Occipital lobe (tissue), 1 donor: ENCODE measurements at regions not wholly inside any gene's neighbourhood (a gene's known extent, or its start where the extent isn't known, plus 50 kb on each side); places are given as distances from the start of the nearest gene placed in this dataset.

ENCODE experiments used
- DNase-seq: peaks from one replicate; lab custom pipeline; 2025; lab: John Stamatoyannopoulos, UW

DNA sequence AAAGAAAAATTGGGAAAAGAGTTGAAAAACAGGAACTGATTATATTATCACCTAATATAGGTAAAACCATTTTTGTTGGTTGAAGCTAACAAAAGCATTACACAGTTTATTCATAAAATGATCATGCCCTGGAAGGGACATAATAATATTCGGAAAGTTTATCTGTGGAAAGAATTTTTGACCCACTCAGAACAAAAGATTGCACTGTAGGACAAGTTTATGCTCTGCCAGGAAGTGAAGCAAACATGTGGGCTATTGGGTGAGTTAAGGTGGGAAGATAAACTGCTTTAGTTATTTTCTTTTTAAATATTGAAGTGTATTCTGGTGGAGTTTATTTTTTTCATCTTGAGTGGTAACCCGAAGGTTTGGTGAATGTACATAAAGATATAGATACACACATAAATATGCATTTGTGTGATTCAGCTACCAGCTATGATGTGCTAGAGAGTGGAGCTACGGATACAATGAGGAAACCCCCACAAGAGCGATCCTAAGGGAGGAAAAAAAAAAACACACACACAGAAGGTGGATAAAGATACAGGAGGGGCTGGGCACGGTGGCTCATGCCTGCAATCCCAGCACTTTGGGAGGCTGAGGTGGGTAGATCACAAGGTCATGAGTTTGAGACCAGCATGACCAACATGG lies 506.4 kb upstream of the THBS1 start:
- DNase-seq = no peak

DNA sequence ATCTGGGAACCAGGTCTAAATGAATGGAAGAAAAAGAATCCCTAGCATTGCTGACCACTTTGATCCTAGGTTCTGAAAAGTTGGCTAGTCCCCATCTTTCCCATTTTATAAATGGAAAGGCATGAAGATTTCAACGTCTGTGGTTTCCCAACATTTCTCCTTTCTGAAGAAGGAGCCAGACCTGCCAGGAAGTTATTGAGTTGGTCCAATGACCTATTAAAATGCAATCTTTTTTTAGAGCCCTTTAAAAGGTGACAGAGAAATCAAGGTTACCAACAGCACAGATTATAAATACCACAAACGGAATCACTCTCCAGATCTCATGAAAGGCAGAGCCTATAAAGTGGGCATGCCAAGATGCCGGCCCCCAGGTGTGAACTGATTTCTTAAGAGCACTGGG lies 505.6 kb upstream of the THBS1 start:
- no peak for DNase-seq

DNA sequence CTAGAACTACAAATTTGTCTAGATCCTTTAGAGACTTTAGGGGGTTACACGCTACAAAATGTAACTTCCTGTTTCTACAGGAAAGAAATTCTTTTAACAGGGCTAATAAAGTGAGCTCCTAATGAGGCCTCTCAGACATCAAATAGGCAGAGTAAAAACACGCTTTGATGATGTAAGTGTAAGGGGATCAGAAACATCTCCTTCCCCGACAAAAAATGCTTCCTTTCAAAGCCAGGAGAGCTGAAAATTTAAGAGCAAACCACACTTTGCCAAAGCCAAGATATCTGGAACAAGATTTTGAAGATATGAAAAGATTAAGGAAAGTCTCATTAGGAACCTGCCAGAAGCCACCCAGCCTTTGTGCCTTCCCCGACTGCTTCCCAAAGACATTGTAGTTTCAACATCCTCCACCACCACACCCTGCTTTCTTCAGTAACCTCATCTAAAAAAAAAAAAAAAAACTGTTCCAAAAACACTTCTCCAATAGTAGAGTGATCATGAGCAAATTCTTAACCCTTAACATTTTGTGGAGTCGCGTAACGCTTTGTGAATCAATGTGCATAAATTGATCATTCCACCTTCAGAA lies 505.0 kb upstream of the THBS1 start:
- DNase-seq = no peak

DNA sequence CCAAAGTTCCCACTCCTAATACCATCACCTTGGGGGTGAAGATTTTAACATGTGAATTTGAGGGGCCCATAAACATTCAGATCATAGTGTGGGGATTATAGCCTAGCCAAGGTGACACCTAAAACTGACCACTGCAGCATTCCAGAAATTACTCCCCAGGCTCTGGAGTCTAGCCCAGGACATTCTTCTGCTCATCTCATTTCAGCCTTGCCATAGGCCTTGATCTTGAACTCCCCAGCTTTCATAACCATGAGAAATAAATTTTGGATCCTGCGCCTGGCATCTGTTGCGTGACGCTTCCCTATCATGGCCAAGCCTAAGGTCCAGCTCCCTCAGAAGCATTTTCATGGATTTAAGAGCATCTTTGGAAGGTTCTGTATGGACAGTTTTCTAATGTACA lies 502.9 kb upstream of the THBS1 start:
- DNase-seq = no peak

DNA sequence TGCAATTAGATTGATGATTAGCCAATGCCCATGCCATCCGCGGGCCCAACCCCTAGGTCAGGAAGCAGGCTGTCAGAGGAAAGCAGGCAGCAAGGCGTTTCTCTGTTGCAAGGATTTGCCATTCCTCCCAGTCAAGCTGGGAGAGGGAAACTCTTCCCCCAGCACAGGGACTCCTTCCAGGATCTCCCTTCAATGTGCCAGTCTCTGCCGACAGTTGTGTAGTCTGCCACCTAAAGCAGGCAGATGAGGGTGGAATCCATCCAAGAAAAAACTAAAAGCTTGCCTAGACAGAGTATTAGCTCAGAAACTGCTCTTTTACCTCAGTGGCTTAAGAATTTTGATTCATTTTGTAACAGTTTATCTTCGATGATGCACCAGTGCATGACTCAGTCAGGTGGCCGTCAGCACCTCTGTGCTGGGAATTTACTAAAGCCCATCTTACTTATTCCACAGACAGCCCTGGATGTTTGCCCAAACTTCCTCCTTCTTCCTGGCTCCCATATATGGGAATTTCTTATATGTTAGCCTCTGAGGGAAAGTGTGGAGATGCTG lies 501.5 kb upstream of the THBS1 start:
- DNase-seq = no peak

DNA sequence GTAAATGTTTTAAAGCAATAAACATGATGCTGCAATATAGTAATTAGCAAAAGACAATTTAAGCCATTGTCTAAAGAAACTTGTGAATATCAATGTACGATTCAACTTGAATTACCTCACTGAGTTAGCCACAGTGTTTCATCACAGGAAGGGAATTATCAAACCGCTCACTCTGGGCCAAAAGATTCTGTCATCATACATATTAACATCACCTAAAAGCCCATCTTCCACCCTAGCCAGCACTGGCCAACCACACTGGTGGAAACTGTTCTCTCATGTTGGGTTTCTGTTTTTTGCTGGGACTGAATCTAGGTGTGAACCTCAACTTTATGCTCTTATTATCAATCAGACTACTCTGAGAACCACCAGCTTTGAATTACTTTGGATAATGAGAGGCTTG lies 497.7 kb upstream of the THBS1 start:
- no peak for DNase-seq

DNA sequence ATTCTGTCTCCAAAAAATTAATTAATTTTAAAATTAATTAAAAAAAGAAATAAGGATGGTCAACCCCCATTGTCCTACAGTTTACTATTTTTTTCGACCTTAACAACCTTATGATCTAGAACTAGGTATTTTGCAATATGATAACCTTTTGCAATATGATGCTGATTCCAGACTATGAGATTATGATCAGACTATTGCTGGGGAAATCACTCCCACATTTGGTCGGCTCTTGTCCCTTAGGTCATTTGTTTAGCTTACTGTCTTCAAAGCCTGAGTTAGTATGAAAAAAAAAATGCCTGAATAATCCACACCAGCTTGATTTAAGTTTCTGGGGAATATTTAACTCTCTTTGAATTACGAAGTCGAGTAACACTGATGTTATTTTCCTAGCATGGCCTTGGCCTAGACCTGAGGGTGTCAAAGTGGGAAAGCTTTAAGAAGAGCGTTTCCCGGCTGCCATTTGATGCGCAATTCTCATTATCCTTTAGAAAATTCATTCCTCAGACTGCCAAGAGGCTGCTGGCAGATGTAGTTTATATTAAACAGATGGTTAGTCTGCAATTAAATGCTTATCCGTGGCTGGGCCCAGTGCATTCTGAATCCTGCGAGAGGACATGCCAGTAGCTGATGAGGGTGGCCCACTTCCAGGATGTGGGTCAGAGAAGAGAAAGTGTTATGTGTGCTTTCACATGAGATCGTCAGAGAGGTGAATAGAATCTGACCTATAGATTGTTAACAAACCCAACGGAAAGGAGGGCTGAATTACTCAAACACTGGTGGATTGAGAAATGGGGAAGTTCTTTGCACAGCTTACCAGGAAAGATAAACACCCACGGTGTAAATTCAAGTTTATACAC lies 496.0 kb upstream of the THBS1 start:
- peak; percentile 16 for DNase-seq

DNA sequence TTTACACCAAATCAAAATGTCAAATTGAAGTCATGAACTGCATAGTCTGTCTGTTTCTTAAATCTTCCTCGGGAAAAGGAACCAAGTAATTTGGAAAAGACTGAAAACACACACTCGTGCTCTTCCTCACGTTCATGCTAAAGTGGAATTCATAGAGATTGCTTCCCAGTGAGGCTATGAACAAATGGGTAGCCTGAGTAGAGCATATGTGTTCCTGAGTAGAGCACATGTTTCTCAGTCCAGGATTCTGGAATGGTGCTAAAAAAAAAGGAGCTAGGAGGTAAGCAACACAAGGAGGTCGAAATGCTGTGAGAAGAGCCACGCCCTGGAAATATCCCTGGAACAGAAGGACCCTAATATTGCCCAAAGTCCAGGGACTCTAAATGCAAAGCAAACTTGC lies 494.2 kb upstream of the THBS1 start:
- no peak for DNase-seq

DNA sequence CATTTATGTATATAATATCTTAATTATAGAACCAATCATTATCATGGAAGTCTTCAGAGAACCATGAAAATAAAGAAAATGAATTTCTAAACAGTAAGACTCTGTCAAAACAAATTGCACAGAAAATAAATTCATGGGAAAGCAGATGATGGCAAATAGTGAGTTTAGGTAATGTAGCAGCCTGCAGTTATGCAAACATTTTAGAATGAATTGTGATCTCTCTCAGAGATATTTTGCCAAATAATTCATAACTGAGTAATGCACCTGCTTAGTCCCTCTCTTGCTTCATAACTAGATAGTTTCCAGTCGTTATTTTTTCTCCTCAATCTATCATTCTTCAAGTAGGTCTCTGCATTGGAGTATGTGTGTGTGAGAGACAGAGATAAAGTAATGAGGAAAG lies 492.7 kb upstream of the THBS1 start:
- DNase-seq = no peak

DNA sequence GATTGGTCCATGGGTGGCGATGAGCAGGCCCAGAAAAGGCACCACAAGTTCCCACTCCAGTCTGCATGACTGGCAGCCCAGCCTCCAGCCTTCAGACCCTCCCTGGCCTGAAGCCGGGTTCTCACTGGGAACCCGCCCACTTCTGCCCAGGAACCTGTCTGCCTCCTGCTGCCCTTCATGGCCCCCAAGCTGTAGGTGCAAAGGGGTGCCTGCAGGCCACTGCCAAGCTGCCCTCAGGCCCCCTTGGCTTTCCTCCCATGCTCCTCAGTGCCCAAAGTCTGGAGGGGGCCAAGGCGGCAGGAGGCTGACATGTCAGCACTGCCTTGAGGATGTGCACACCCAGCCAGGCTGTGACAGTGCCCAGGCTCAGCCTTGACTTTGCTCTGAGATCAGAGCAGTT lies 488.5 kb upstream of the THBS1 start:
- no peak for DNase-seq

DNA sequence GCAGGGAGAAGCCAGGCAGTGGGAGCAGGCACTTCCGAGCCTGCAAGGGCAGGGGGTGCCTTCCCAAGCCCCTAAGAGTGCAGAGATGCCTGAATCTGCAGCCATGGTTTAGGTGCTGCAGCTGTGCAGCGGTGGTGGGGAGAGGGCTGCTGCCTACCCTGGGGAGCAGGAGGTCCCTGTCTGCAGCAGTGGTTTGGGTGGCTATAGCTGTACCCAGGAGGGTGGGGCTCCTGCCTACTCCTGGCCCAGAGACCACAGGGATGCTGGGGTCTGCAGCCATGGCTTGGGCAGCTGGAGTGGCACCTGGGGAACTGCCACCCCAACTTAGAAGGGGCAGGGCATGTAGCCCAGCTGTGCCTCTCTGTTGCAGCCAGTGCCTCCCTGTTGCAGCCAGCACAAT lies 488.1 kb upstream of the THBS1 start:
- DNase-seq = no peak

DNA sequence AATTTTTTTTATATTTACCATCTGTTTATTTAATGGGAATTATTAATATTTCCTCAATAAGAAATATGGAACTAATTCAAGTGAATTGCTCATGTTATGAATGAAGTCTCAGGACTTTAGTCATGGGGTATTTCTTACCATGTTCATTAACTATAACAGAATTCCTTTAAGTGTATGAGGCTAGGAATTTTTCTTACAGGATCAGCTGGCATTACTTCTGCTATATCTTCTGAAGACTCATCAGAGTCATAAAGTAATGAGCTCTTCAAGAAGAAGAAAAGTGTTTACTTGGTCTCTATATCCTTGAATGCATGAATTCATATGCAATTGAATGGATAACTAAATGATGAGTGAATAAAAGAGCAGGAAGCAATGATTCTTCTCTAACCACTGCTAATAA lies 486.8 kb upstream of the THBS1 start:
- DNase-seq = no peak

DNA sequence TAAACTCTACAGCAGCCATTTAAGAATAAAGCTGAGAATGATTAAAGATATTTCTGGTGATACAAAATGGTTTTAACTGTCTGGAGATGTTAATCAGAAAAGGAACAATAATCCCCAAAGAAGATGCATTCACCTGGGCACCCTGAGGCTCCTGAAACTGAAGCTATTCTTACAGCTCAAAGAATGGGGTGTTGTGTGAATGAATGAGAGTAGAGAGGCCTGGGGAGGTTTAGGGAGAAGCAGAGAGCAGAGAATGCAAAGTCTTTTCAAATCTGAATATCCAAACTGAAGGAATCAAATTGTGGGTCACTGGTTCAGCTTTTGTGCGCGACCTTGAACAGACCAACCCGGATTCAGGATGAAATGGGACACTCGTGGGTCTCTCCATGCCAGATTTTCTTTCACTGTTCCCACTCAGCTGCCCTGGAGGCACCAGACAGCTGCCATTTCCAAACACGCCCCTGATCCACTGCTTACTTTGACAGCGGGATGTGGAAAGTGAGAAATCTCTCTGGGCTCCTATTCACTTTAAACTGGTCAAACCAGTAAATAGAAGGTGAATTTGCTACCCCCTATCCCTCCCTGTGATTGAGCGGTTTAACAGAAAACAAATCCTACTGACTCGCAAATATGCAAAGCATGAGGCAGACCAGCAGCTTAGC lies 485.5 kb upstream of the THBS1 start:
- no peak for DNase-seq

DNA sequence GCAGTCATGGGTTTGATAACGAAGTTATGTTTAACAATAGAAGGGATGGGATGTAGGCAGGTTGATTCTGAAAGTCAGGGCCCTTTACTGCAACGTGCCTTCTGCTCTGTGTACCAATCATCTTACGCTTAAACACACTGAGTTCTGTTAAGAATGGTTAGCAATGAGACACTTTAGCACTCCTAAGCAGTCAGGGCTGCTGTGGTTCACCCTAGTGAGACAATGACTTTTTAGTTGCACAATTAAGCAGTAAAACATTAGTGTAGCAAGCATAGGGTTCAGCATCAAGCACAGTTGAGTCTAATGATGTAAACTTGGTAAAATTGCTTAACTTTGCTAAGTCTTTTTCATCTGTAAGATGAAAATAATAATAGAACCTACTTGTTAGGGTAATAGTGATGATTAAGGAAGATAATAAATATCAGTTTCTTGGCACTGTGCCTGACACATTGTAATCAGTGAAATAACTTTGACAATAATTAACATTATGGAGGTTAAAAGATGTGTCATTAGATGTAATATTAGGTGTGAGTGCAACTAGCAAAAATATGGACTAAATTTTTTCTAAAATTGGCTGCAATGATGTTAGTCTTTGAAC lies 484.2 kb upstream of the THBS1 start:
- DNase-seq = no peak

DNA sequence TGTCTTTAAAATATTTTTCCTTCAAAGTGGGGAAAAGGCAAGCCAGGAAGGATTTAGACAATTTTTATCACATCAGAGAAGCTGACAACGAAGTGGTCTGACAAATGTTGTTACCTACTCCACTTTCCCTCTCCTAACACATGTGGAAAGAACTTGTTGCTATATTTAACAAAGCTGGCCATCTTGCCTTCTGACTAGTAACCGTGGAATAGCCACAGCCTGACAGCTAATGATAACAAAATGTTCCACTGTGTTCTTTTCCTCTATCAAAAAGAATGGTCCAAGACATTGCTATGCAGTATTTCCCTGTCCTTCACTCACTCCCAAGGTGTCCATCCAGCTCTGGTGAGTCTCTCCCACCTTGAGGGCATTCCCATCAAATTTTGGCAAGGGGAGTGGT lies 481.4 kb upstream of the THBS1 start:
- DNase-seq = no peak

DNA sequence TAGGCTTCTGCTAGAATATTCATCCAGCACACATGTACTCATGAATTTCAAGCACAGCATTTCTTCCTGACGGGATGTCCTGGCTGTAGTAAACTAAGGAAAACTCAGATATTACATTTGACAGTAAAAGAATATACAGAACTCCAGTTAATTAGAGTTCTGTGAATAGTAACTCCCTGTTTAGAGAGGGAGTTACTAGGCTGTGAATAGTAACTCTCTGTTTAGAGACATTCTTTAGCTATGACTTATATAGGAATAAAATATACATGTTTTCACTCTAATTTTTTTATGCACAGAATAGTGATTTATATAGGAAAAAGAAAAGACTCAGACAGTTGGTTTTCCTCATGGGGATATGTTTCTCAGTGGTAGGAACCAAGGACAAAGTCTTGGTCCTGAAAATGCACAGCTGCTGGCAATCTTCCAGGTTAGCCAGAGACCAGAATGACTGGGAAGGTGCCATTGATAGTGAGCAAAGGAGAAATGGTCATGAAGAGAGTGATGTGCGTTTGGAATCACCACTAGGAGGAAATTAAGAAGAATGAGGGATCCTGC lies 480.7 kb upstream of the THBS1 start:
- no peak for DNase-seq

DNA sequence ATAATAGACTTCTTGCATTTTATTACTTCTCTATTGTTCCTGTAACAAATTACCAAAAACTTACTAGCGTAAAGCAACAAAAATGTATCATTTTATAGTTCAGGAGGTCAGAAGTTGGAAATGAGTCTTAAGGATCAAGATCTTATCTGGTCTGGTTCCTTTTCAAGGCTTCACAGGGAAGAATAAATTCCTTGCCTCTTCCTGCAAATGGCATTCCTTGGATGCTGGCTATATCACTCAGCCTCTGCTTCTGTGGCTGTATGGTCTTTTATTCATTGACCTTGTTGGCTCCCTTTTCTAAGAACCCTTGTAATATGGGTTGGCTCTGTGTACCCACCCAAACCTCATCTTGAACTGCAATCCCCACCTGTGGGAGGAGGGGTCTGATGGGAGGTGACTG lies 478.4 kb upstream of the THBS1 start:
- DNase-seq = no peak

DNA sequence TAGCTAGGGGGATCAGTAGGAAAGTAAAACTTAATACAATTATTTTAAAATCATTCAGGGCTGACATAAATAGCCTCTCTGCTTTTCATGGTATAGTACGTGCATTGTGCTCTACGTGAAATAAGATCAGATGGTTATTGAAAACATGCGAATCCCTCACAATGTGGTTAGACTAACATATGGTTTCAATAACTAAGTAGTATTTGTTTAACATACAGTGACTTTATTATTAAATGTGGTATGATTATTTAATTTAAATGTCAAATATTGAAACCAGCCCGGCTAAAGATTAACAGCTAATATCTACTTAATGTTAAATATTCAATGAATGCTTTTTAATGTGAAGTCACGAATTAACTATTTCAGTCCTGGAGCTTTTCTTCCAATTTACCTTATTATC lies 473.9 kb upstream of the THBS1 start:
- DNase-seq = no peak

DNA sequence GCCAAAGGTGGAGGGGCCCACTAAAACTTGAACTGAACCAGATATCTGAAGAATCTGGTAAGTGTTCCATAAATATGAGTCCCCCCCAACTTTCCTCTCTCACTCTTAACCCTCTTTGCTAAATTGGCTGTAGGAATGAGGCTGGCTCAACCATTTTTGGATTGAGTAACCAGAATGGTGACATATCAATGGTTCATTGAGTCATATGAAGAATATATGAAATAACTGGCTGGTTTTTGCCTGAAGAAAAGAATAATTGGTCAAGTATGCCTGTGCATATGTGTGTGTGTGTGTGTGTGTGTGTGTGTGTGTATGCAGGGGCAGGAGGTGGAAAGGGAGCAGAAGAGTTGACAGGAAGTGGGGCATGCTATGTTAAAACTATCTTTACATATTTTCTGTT lies 472.9 kb upstream of the THBS1 start:
- DNase-seq = no peak

DNA sequence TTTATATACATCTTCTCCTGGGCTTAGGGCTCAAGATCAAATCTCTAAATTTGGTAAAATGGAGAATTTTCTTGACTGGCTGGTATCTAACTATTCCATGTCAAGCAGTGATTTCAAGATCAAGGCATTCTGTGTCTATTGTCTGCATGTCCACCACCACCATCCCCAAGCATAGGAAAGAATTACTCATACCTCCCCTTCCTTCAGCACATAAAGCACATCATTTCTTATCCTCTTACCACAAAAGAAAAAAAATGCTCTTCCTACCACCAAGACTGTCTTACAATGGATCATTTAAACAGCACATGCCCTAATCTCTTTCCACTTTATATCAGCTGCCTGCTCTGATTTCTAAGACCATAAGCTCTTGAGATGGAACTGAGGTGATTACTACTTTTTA lies 470.5 kb upstream of the THBS1 start:
- no peak for DNase-seq

DNA sequence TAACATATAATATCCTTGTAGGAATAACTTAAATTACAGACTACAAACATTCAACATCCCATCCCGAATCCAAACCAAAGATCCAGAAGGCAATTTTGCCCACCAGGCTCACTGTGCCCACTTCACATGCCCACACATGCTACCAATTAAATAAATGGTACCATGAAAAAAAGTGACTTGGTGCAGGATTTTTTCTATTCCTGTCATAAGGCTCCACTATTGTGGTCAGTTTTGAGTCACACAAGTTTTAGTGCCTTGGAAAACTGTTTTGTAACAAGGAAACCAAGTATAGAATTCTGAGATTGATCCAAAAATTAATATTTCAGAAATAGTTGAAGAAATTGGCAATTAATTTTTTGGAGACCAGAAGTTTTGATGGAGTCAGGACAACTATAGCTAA lies 470.1 kb upstream of the THBS1 start:
- DNase-seq = no peak
